ENCODE measurements at regions not wholly inside any gene's neighbourhood (a gene's known extent, or its start where the extent isn't known, plus 50 kb on each side); places are given as distances from the start of the nearest gene placed in this dataset.

- ATAC-seq = no peak
These were observed 141.2 kb upstream of the SLC7A14 start for GRCh38 chr3:170726976-170727661.

DNA sequence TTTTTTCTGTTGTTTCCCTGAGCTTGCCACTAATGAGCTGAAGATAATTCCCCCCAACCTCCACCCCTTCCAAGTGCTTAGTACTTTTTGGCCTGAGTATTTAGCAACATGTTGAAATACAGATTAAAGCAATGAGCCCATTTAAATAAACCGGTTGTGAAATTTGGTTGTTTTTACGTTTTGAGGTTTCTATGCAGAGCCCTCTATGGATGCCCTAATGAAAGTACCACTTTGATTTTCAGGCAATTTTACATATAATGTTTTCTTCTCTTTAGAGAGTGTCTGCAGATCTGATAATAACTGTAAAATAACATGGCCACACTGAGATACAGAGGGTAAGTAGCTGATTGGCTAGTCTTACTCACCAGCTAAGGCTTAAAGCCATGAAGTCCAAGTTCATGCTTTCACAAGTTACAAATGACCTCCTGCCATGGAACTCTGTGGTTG is 139.4 kb upstream of the SLC7A14 start:
- no peaks in the 10 kb centered on the region for H3K9me3 Mint-ChIP-seq

More at GRCh38 chr3:170726976-170727661, 141.2 kb upstream of the SLC7A14 start:
- H3K4me1 Mint-ChIP-seq (ENCODE audit: low read depth in 2 of 2) = no peaks in the 10 kb centered on the region
- no peak overlapping the region for H3K4me3 Mint-ChIP-seq
- DNase-seq (ENCODE audit: low spot score) = no peak
- H3K27me3 Mint-ChIP-seq = peaks cover 8 to 9% of the 10 kb centered on the region in 2 donors
- H3K9me3 Mint-ChIP-seq = no peaks in the 10 kb centered on the region
- H3K36me3 Mint-ChIP-seq = no peaks in the 10 kb centered on the region
- no peak overlapping the region for H3K27ac Mint-ChIP-seq

DNA sequence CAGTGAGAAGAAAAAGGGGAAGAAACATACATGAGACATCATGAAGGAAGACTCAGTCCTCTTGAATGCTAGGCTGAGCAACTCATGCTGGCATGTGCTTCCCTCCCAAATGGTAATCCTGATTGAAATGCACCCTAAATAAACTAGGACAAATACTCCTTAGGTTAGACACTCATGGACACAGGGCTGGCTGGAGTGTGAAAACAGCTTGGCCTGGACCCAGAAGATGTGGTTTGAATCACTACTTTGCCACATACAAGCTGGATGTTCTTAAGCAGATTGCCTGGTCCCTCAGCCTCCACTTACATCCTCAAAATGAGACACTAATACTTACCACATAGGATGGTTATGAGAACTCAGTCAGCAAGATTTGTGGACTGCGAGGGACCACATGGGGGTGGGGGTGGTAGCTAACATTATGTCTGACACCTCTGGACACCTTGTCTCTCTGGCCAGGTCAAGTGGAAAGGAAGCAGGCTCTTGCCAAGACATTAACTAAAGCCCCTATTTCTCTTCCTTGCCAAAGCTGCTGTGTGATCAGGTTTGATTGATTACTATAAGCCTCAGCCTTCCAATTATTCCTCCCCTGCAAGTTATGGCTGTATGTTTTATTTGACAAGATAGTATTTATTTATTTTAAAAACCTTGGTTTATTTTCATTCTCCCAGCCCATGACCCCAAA is 138.9 kb upstream of the SLC7A14 start:
- Mint-ChIP-seq H3K27me3 (peaks cover 15 to 19% of the 10 kb centered on the region in 2 donors), H3K36me3 (no peaks in the 10 kb centered on the region), H3K4me3 (no peak overlapping the region), H3K4me1 (ENCODE audit: low read depth in 2 of 2) (no peaks in the 10 kb centered on the region), H3K9me3 (no peaks in the 10 kb centered on the region), H3K27ac (no peak overlapping the region)
- DNase-seq (ENCODE audit: low spot score) (no peak), ATAC-seq (no peak)

More for the DNA sequence above, 139.4 kb upstream of the SLC7A14 start:
- H3K27me3 Mint-ChIP-seq = peaks cover 15 to 16% of the 10 kb centered on the region in 2 donors
- H3K4me1 Mint-ChIP-seq (ENCODE audit: low read depth in 2 of 2) = no peaks in the 10 kb centered on the region
- H3K4me3 Mint-ChIP-seq = no peak overlapping the region
- no peaks in the 10 kb centered on the region for H3K36me3 Mint-ChIP-seq
- ATAC-seq (no peak), DNase-seq (ENCODE audit: low spot score) (no peak)
- no peak overlapping the region for H3K27ac Mint-ChIP-seq

DNA sequence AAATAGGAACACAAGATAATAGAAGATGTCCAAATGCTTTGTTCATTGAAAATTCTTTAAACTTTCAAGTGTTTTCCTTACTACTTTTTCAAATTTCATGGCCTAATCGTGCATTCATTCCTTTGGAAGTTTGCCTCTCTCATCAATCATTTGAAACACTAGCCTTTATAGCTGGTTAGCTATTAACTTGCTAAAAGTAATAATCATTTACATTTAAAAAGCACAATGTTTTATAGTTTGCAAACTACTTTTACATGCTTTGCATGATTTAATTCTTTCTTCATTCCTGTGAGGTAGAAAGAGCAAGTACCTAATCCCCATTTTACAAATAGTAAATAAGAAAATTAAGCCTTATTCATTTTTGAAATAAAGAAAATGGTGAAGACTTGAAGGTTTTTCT is 137.4 kb upstream of the SLC7A14 start:
- DNase-seq (ENCODE audit: low spot score) = no peak
- no peaks in the 10 kb centered on the region for H3K36me3 Mint-ChIP-seq
- no peak overlapping the region for H3K4me3 Mint-ChIP-seq
- H3K9me3 Mint-ChIP-seq = no peaks in the 10 kb centered on the region
- H3K27me3 Mint-ChIP-seq = peaks cover 15 to 25% of the 10 kb centered on the region in 2 donors
- no peak overlapping the region for H3K27ac Mint-ChIP-seq
- ATAC-seq = no peak
- no peaks in the 10 kb centered on the region for H3K4me1 Mint-ChIP-seq (ENCODE audit: low read depth in 2 of 2)

DNA sequence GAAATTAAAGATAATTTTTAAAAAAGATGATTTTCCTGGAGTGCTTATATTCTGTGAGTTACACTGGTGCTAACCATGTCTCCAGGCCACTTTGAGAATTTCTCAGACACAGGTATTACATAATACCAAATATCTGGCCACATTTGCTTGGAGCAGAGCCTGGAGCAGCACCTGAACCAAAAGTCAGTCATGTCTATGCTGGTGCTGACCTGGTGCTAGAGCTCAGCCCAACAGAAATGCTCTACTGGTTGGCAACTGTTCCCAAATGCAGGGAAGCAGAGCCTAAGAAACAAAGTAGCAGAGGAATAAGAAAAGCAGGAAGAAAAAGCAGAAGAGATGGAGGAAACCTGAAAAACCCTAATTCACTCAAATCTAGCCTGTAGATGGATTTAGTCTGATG is 135.7 kb upstream of the SLC7A14 start:
- Mint-ChIP-seq H3K36me3 (no peaks in the 10 kb centered on the region), H3K27me3 (peaks cover 31 to 33% of the 10 kb centered on the region in 2 donors), H3K4me3 (no peak overlapping the region), H3K27ac (no peak overlapping the region), H3K9me3 (no peaks in the 10 kb centered on the region), H3K4me1 (ENCODE audit: low read depth in 2 of 2) (no peaks in the 10 kb centered on the region)
- DNase-seq (ENCODE audit: low spot score) = no peak
- no peak for ATAC-seq

- no peak for ATAC-seq
- Mint-ChIP-seq H3K4me3 (no peak overlapping the region), H3K4me1 (ENCODE audit: low read depth in 2 of 2) (no peaks in the 10 kb centered on the region), H3K36me3 (no peaks in the 10 kb centered on the region), H3K9me3 (no peaks in the 10 kb centered on the region), H3K27me3 (peaks cover 46 to 48% of the 10 kb centered on the region in 2 donors), H3K27ac (no peak overlapping the region)
- DNase-seq (ENCODE audit: low spot score) = no peak
These were observed 133.4 kb upstream of the SLC7A14 start for GRCh38 chr3:170719300-170719699.

DNA sequence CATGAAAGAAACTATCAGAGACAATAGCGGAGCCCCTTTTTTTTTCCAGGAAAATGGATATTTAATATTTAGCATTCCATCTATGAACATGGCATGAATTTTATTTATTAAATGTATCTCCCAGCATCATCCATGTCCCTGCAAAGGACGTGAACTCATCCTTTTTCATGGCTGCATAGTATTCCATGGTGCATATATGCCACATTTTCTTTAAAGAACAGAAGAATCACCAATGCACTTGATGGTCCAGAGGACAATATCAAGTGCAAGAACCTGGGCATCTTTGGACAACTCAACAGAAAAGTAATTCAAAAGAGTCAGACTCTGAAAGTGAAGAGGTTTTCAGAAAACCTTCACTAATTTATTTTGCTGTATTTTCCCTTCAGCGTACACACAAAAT is 133.0 kb upstream of the SLC7A14 start:
- no peaks in the 10 kb centered on the region for H3K9me3 Mint-ChIP-seq
- no peaks in the 10 kb centered on the region for H3K36me3 Mint-ChIP-seq
- DNase-seq (ENCODE audit: low spot score) (no peak), ATAC-seq (no peak)
- peaks cover 43 to 49% of the 10 kb centered on the region in 2 donors for H3K27me3 Mint-ChIP-seq
- no peak overlapping the region for H3K27ac Mint-ChIP-seq
- H3K4me1 Mint-ChIP-seq (ENCODE audit: low read depth in 2 of 2) = no peaks in the 10 kb centered on the region
- H3K4me3 Mint-ChIP-seq = no peak overlapping the region

GRCh38 chr3:170717410-170718402 is 131.8 kb upstream of the SLC7A14 start:
- Mint-ChIP-seq H3K4me3 (no peak overlapping the region), H3K27ac (no peak overlapping the region), H3K27me3 (peaks cover 42 to 48% of the 10 kb centered on the region in 2 donors), H3K36me3 (no peaks in the 10 kb centered on the region), H3K4me1 (ENCODE audit: low read depth in 2 of 2) (no peaks in the 10 kb centered on the region), H3K9me3 (no peaks in the 10 kb centered on the region)
- ATAC-seq = no peak
- DNase-seq (ENCODE audit: low spot score) = no peak

DNA sequence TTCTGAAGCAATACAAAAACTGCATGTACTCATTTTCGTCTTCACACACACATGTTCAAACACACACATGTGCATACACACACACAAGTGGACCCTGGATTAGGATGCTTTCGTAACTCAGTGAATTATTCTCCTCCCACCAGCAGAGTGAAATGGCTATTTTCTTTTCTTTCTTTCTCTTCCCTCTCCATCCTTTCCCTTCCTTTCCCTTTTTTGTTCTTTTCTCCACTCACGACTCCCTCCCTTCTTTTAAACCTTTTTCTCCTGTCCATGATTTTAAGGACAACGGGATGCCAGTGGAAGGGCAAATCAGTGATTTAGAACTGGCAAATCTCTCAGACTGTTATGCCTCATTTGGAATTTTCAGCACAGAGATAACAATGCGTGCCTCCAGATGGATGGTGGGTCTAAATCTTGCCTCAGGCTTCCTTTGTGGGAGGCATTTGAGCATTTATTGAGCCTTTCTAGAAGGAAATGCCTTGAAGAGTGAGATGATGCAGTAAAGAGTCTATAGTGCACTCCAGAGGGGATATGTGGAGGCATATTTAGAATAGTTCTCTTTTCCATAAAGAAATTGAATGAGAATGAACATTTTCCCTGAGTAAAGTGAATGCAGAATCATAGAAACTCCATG is 130.4 kb upstream of the SLC7A14 start:
- no peak overlapping the region for H3K4me3 Mint-ChIP-seq
- no peak overlapping the region for H3K27ac Mint-ChIP-seq
- H3K9me3 Mint-ChIP-seq = no peaks in the 10 kb centered on the region
- H3K36me3 Mint-ChIP-seq = no peaks in the 10 kb centered on the region
- DNase-seq (ENCODE audit: low spot score) (no peak), ATAC-seq (no peak)
- no peaks in the 10 kb centered on the region for H3K4me1 Mint-ChIP-seq (ENCODE audit: low read depth in 2 of 2)
- peaks cover 43 to 59% of the 10 kb centered on the region in 2 donors for H3K27me3 Mint-ChIP-seq

GRCh38 chr3:170714562-170715535 is 129.0 kb upstream of the SLC7A14 start:
- Mint-ChIP-seq H3K4me3 (no peak overlapping the region), H3K4me1 (ENCODE audit: low read depth in 2 of 2) (no peaks in the 10 kb centered on the region), H3K27me3 (peaks cover 38 to 66% of the 10 kb centered on the region in 2 donors), H3K36me3 (no peaks in the 10 kb centered on the region), H3K27ac (no peak overlapping the region), H3K9me3 (no peaks in the 10 kb centered on the region)
- no peak for ATAC-seq
- no peak for DNase-seq (ENCODE audit: low spot score)

DNA sequence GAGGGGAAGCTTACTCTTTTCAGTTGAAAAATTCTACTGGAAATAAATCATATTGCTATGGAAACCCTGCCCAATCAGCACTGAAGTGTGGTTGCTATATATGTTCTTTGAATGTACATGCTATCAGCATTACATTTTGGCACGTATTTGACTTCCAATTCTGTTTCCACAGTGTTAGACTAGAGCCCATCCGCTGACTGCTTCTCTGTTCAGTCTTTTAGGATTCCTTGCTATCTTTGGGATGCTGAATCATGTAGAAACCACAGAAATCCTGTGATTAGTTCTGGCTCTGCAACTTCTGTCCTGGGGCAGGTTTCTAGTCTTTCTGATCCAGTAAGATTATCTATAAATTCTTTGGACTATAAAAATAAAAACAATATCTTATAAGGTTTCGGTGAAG is 128.2 kb upstream of the SLC7A14 start:
- no peaks in the 10 kb centered on the region for H3K36me3 Mint-ChIP-seq
- H3K4me1 Mint-ChIP-seq (ENCODE audit: low read depth in 2 of 2) = no peaks in the 10 kb centered on the region
- DNase-seq (ENCODE audit: low spot score) = no peak
- H3K27ac Mint-ChIP-seq = no peak overlapping the region
- H3K9me3 Mint-ChIP-seq = no peaks in the 10 kb centered on the region
- no peak overlapping the region for H3K4me3 Mint-ChIP-seq
- ATAC-seq = no peak
- H3K27me3 Mint-ChIP-seq = peaks cover 43 to 73% of the 10 kb centered on the region in 2 donors

DNA sequence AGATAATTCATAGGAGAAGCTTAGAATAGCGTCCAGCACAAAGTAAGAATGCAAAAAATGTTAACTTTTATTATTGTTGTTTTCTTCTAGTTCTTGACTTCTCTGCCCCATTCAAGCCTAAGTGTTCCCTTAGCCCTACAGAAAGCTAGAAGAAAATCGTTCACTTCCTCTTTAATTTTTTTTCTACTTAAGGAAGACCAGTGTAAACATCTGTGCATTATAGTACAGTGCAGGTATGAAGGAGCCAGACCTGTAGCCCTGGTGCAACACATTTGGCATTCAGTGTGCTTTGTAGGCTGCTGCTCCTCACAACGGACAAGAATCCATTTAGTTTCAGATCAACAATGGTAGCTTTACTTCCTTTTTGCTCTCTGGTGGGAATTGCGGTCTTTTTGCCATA is 127.8 kb upstream of the SLC7A14 start:
- no peak for DNase-seq (ENCODE audit: low spot score)
- Mint-ChIP-seq H3K27me3 (peaks cover 41 to 76% of the 10 kb centered on the region in 2 donors), H3K4me1 (ENCODE audit: low read depth in 2 of 2) (no peaks in the 10 kb centered on the region), H3K27ac (no peak overlapping the region), H3K9me3 (no peaks in the 10 kb centered on the region), H3K36me3 (no peaks in the 10 kb centered on the region), H3K4me3 (no peak overlapping the region)
- ATAC-seq = no peak

All from natural killer cell treated with Interleukin-12 subunit alpha and Interleukin-12 subunit beta and Interleukin-15 and Interleukin-18, amount 100 ng/mL, for 72 hours (primary cell).